ENCODE measurements at regions not wholly inside any gene's neighbourhood (a gene's known extent, or its start where the extent isn't known, plus 50 kb on each side); places are given as distances from the start of the nearest gene placed in this dataset.

DNA sequence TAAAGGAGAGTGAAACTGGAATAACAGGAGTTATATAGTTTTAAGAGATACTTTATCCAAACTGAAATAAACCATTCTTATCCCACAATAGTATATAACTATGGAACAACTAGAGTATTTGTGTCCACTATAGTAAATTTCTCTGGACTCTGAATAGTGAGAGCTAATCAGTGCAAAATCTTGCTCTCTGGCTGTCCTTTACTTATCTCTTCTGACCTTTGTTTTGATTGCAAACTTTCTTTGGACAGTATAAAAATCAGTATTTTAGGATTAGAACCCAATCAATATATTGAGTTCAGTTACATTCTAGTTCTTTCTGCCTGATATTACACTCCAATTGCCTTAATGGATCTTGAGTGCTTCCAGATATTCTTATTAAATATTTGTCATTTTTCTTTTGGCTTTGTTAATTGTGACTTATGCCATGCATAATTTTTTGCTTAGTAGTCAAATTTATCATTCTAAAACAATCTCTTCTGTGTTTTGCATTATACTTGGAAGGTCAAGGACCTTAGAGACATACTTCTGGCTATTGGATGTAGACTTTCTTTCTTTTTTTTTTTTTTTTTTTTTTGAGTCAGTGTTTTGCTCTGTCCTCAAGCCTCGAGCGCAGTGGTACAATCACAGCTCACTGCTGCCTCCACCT is 89.9 kb upstream of the AMN1 start:
- TF ChIP-seq, protein P1, sequence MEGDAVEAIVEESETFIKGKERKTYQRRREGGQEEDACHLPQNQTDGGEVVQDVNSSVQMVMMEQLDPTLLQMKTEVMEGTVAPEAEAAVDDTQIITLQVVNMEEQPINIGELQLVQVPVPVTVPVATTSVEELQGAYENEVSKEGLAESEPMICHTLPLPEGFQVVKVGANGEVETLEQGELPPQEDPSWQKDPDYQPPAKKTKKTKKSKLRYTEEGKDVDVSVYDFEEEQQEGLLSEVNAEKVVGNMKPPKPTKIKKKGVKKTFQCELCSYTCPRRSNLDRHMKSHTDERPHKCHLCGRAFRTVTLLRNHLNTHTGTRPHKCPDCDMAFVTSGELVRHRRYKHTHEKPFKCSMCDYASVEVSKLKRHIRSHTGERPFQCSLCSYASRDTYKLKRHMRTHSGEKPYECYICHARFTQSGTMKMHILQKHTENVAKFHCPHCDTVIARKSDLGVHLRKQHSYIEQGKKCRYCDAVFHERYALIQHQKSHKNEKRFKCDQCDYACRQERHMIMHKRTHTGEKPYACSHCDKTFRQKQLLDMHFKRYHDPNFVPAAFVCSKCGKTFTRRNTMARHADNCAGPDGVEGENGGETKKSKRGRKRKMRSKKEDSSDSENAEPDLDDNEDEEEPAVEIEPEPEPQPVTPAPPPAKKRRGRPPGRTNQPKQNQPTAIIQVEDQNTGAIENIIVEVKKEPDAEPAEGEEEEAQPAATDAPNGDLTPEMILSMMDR (IDR thresholded peaks at IDR 0.05) = no peak
- TF ChIP-seq EZH2 (IDR thresholded peaks at IDR 0.05) = no peak

All from neural progenitor cell (in vitro differentiated cells).